Coronary artery (tissue), 2 donors: ENCODE measurements at regions not wholly inside any gene's neighbourhood (a gene's known extent, or its start where the extent isn't known, plus 50 kb on each side); places are given as distances from the start of the nearest gene placed in this dataset.
"Not testable (repeated sequence)": the region's sequence is repeated elsewhere in the genome, so short reads cannot be mapped to it uniquely, and the experiment has no call there.

ENCODE experiments used
- DNase-seq: peaks from one replicate; pipeline ENCODE4 v3.0.0-alpha.2; 2017; ENCODE audit warnings: low spot score
- H3K27ac ChIP-seq, 2 donors: fragments of 200-600 bp; sonication (generic); one replicate each; pipeline ENCODE4 v1.5.1; 2016 to 2019
- H3K4me3 ChIP-seq: fragments of 200-600 bp; sonication (generic); 2 replicates; pipeline ENCODE4 v1.5.1; 2016; ENCODE audit warnings: mild to moderate bottlenecking, moderate library complexity
- TF ChIP-seq, protein P1 (sequence below): fragments of 200-600 bp; sonication (generic); IDR thresholded peaks from one replicate; pipeline ENCODE4 v1.5.1; 2019; ENCODE audit warnings: antibody characterized with exemption

GRCh38 chr5:6082685-6083084 lies 295.7 kb downstream of the MED10 start:
- no peak for DNase-seq

GRCh38 chr5:6081727-6082210 lies 296.6 kb downstream of the MED10 start:
- TF ChIP-seq, protein P1, sequence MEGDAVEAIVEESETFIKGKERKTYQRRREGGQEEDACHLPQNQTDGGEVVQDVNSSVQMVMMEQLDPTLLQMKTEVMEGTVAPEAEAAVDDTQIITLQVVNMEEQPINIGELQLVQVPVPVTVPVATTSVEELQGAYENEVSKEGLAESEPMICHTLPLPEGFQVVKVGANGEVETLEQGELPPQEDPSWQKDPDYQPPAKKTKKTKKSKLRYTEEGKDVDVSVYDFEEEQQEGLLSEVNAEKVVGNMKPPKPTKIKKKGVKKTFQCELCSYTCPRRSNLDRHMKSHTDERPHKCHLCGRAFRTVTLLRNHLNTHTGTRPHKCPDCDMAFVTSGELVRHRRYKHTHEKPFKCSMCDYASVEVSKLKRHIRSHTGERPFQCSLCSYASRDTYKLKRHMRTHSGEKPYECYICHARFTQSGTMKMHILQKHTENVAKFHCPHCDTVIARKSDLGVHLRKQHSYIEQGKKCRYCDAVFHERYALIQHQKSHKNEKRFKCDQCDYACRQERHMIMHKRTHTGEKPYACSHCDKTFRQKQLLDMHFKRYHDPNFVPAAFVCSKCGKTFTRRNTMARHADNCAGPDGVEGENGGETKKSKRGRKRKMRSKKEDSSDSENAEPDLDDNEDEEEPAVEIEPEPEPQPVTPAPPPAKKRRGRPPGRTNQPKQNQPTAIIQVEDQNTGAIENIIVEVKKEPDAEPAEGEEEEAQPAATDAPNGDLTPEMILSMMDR = no peak
- H3K4me3 ChIP-seq = no peak overlapping the region
- no peak for DNase-seq
- H3K27ac ChIP-seq = no peak overlapping the region

More at GRCh38 chr5:6082685-6083084, 295.7 kb downstream of the MED10 start:
- Histone ChIP-seq H3K27ac (no peak overlapping the region), H3K4me3 (no peak overlapping the region)
- TF ChIP-seq, protein P1 = no peak

- no peak for DNase-seq
- TF ChIP-seq, protein P1 = no peak
- Histone ChIP-seq H3K27ac (no peak overlapping the region), H3K4me3 (no peak overlapping the region)
Observed at GRCh38 chr5:6080930-6081726, 297.2 kb downstream of the MED10 start.

GRCh38 chr5:6080436-6080835 lies 297.9 kb downstream of the MED10 start:
- TF ChIP-seq, protein P1 = no peak
- Histone ChIP-seq H3K4me3 (no peak overlapping the region), H3K27ac (no peak overlapping the region)
- no peak for DNase-seq

GRCh38 chr5:6078881-6079280 lies 299.5 kb downstream of the MED10 start:
- DNase-seq = no peak

DNA sequence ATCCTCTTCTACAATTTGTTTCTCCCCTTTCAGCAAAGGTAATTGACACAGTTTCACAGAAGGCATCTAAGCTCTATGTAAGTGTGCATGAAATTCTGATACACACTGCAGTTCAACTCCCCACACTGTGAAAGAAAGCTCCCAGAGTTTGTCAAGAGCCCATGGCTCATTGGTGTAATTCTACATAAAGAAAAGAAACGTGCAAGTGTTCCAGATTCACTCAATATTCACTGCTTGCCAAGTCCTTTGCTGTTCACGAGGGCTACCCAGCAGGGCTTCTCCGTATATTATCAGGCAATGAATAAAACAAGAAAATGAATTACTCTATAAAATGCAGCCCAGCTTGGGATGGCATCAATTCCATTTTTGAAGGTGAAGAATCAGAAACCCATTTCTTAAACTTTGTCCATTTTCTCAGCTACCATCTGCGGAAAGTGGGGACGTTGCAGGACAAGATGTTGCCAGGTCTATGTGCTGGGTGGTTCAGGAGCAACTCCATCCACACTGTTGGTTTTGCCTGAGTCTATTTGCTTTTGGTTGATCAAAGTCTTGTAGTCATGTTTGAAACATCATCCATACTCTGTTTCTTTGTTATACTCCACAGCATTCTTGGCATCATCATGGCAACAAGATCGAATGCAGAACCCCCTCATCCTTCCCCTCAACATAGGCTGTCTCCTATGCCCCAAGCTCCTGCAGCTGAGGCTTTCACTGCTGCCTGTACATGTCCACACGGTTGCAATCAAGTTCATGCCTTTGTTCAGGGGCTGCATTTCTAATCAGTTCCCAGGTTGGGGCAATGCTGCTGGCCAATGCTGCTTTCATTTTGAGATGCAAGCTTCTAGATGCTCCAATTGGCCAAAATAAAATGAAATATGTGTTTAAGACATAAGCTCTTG lies 301.8 kb downstream of the MED10 start:
- TF ChIP-seq, protein P1 = no peak
- no peak for DNase-seq

More at GRCh38 chr5:6078881-6079280, 299.5 kb downstream of the MED10 start:
- Histone ChIP-seq H3K4me3 (no peak overlapping the region), H3K27ac (no peak overlapping the region)
- TF ChIP-seq, protein P1 = no peak

DNA sequence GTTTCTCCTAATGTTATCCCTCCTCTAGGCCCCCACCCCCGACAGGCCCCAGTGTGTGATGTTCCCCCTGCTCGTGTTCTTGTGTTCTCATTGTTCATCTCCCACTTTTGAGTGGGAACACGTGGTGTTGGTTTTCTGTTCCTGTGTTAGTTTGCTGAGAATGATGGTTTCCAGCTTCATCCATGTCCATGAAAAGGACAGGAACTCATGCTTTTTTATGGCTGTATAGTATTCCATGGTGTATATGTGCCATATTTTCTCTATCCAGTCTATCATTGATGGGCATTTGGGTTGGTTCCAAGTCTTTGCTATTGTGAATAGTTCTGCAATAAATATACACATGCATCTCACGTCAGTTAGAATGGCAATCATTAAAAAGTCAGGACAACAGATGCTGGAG lies 305.9 kb downstream of the MED10 start:
- not testable (repeated sequence) for H3K4me3 ChIP-seq, DNase-seq, H3K27ac ChIP-seq

More for the DNA sequence above, 301.8 kb downstream of the MED10 start:
- no peak overlapping the region for H3K27ac ChIP-seq
- no peak overlapping the region for H3K4me3 ChIP-seq
